ENCODE measurements at regions not wholly inside any gene's neighbourhood (a gene's known extent, or its start where the extent isn't known, plus 50 kb on each side); places are given as distances from the start of the nearest gene placed in this dataset.

DNA sequence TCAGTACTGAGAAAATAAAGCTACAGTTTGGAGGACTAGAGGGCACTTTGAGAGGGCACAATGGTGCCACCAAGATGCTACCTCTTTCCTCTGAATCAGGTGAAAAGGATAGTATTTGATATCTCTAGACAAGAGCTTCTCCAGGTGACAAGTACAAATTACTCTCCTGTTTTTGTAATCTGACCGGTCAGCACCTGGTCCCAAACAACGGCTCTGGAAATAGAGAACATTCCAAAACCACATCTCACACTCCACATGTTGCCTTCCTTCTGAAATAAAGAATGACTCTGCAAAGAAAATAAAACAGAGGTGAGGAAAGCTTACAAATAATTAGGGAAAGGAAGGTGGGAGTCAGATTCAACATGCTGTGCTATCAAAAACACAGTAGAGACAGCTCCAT is 51.3 kb upstream of the CITED2 start:
- H3K9me3 ChIP-seq (ENCODE audit: insufficient read depth, low read length) = no peaks in the 10 kb centered on the region
- H3K27ac ChIP-seq (ENCODE audit: low read depth, low read length) = no peak overlapping the region
- no peak overlapping the region for H3K9ac ChIP-seq (ENCODE audit: low read length)
- H3K4me3 ChIP-seq (ENCODE audit: insufficient read depth, low read length, poor library complexity, severe bottlenecking) = no peak overlapping the region
- no peaks in the 10 kb centered on the region for H3K9me2 ChIP-seq (replicated peaks; ENCODE audit: insufficient read depth, low read length)
- H3K4me2 ChIP-seq (ENCODE audit: low read depth, low read length, poor library complexity, severe bottlenecking) = no peak overlapping the region
- H3K79me2 ChIP-seq (ENCODE audit: insufficient read depth, low read length) = no peaks in the 10 kb centered on the region
- no peaks in the 10 kb centered on the region for H3K27me3 ChIP-seq (ENCODE audit: low read length)
- H3F3A ChIP-seq (ENCODE audit: insufficient read depth) = no peaks in the 10 kb centered on the region
- no peak for TF ChIP-seq CTCF (IDR thresholded peaks at IDR 0.05; ENCODE audit: insufficient read depth, low read length, poor library complexity, severe bottlenecking)
- no peak for TF ChIP-seq EZH2phosphoT487 (conservative IDR thresholded peaks at IDR 0.05; ENCODE audit: low read length)
- no peaks in the 10 kb centered on the region for H3K36me3 ChIP-seq (ENCODE audit: low read length)
- no peaks in the 10 kb centered on the region for H4K20me1 ChIP-seq (ENCODE audit: low read depth, low read length)
- H2AFZ ChIP-seq (ENCODE audit: low read depth, low read length, severe bottlenecking) = no peak overlapping the region

DNA sequence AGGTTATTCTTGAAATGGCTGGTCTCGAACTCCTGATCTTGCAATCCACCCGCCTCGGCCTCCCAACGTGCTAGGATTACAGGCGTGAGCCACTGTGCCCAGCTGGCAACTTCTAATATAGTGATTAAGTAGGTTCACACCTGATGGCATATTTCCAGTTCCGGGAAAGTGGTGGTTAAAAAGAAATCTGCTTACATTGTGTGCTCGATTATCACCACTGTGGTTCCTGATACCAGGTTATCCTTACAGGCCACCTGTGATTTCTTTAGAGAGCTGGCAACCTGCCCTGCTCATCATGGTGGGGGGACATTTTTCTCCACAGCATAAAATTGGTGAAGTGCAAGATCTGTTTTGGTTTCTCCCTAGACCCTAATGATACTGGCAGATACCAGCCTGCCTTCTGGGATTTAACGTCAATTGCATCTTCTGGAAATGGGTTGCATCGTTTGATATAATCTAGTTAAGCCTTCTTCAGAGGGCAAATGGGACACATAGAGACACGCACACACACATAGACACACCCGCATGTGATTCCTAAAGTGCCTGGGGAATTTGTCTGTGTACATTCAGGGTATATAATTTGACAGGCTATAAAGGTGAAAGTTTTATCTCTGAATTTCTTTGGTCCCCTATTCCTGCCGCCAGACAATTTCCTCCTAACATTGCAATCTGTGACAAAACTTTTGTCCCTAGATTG is 49.7 kb upstream of the CITED2 start:
- no peak overlapping the region for H3K4me3 ChIP-seq (ENCODE audit: insufficient read depth, low read length, poor library complexity, severe bottlenecking)
- H2AFZ ChIP-seq (ENCODE audit: low read depth, low read length, severe bottlenecking) = no peak overlapping the region
- no peaks in the 10 kb centered on the region for H3K27me3 ChIP-seq (ENCODE audit: low read length)
- no peaks in the 10 kb centered on the region for H3F3A ChIP-seq (ENCODE audit: insufficient read depth)
- H3K9me2 ChIP-seq (replicated peaks; ENCODE audit: insufficient read depth, low read length) = no peaks in the 10 kb centered on the region
- H3K79me2 ChIP-seq (ENCODE audit: insufficient read depth, low read length) = no peaks in the 10 kb centered on the region
- H3K9me3 ChIP-seq (ENCODE audit: insufficient read depth, low read length) = no peaks in the 10 kb centered on the region
- no peak overlapping the region for H3K9ac ChIP-seq (ENCODE audit: low read length)
- H3K4me2 ChIP-seq (ENCODE audit: low read depth, low read length, poor library complexity, severe bottlenecking) = no peak overlapping the region
- H4K20me1 ChIP-seq (ENCODE audit: low read depth, low read length) = no peaks in the 10 kb centered on the region
- no peak for TF ChIP-seq CTCF (IDR thresholded peaks at IDR 0.05; ENCODE audit: insufficient read depth, low read length, poor library complexity, severe bottlenecking)
- TF ChIP-seq EZH2phosphoT487 (conservative IDR thresholded peaks at IDR 0.05; ENCODE audit: low read length) = no peak
- H3K27ac ChIP-seq (ENCODE audit: low read depth, low read length) = no peak overlapping the region
- H3K36me3 ChIP-seq (ENCODE audit: low read length) = no peaks in the 10 kb centered on the region
